ENCODE measurements at regions not wholly inside any gene's neighbourhood (a gene's known extent, or its start where the extent isn't known, plus 50 kb on each side); places are given as distances from the start of the nearest gene placed in this dataset.

- no peak for TF ChIP-seq RCOR1 (IDR thresholded peaks at IDR 0.05; ENCODE audit: insufficient replicate concordance, low read length)
- TF ChIP-seq NFE2L2 (IDR thresholded peaks at IDR 0.05; ENCODE audit: low read depth, low read length): no peak
- no peak for TF ChIP-seq CEBPB (IDR thresholded peaks at IDR 0.05; ENCODE audit: low read depth, low read length)
- no peak for TF ChIP-seq CTCF (conservative IDR thresholded peaks at IDR 0.05; ENCODE audit: low read depth, low read length)
- no peak for TF ChIP-seq FOS (IDR thresholded peaks at IDR 0.05; ENCODE audit: low read depth, low read length)
- no peak for TF ChIP-seq POLR2A (IDR thresholded peaks at IDR 0.05; ENCODE audit: low read depth, low read length)
- no peak for TF ChIP-seq USF2 (IDR thresholded peaks at IDR 0.05; ENCODE audit: low read depth, low read length)
- TF ChIP-seq ELK1 (IDR thresholded peaks at IDR 0.05; ENCODE audit: borderline replicate concordance, low read depth, low read length): no peak
- no peak for TF ChIP-seq CHD1 (IDR thresholded peaks at IDR 0.05; ENCODE audit: low read depth, low read length)
Measured at GRCh38 chr15:61620151-61620550, 391.0 kb upstream of the RORA start.
